Natural killer cell (primary cell): ENCODE measurements at regions not wholly inside any gene's neighbourhood (a gene's known extent, or its start where the extent isn't known, plus 50 kb on each side); places are given as distances from the start of the nearest gene placed in this dataset.

ENCODE experiments used
- ATAC-seq, 3 donors: fragments of 150-1000 bp in 2 of 3; fragments of 200-7000 bp in 1 of 3; cut with Tn5 transposase; 1 replicate in 1 of 3; 2 replicates in 2 of 3; pipeline ENCODE4 v1.10.0; 2021; ENCODE audit warnings: mild to moderate bottlenecking in 2 of 3, moderate library complexity in 2 of 3
- DNase-seq, 2 donors: peaks; one replicate each; pipeline versions ENCODE4 v3.0.0 to v3.0.0-alpha.2; 2013 to 2021; ENCODE audit warnings: mixed read lengths in 1 of 2
- H3K27ac ChIP-seq: one replicate; pipeline ENCODE4 v1.5.1; 2013; ENCODE audit warnings: mild to moderate bottlenecking, low read length
- H3K27me3 ChIP-seq: one replicate; pipeline ENCODE4 v1.6.1; 2013; ENCODE audit warnings: low read length; ENCODE audit not compliant: control insufficient read depth, insufficient read depth
- H3K36me3 ChIP-seq: one replicate; pipeline ENCODE4 v1.6.1; 2013; ENCODE audit warnings: low read length; ENCODE audit not compliant: control insufficient read depth, insufficient read depth
- H3K4me1 ChIP-seq: one replicate; pipeline ENCODE4 v1.6.1; 2013; ENCODE audit warnings: low read length; ENCODE audit not compliant: control insufficient read depth, insufficient read depth
- H3K4me3 ChIP-seq: one replicate; pipeline ENCODE4 v1.5.1; 2013; ENCODE audit warnings: low read length
- H3K9me3 ChIP-seq: one replicate; pipeline ENCODE4 v1.6.1; 2013; ENCODE audit warnings: low read length; ENCODE audit not compliant: control insufficient read depth, insufficient read depth
- H3K27ac Mint-ChIP-seq, 2 donors: one replicate each; pipeline ENCODE4 v1.8.0; 2022; ENCODE audit warnings: mild to moderate bottlenecking in 2 of 2, mixed read lengths in 2 of 2, moderate library complexity in 1 of 2
- H3K27me3 Mint-ChIP-seq, 2 donors: one replicate each; pipeline ENCODE4 v1.8.0; 2022; ENCODE audit warnings: low read depth in 2 of 2, mixed read lengths in 2 of 2
- H3K36me3 Mint-ChIP-seq: one replicate; pipeline ENCODE4 v1.8.0; 2022; ENCODE audit warnings: mixed read lengths
- H3K4me1 Mint-ChIP-seq, 2 donors: one replicate each; pipeline ENCODE4 v1.8.0; 2022; ENCODE audit warnings: mixed read lengths in 2 of 2
- H3K4me3 Mint-ChIP-seq: one replicate; pipeline ENCODE4 v1.8.0; 2022; ENCODE audit warnings: mild to moderate bottlenecking, moderate library complexity, mixed read lengths
- H3K9me3 Mint-ChIP-seq, 2 donors: one replicate each; pipeline ENCODE4 v1.8.0; 2022; ENCODE audit warnings: mixed read lengths in 2 of 2
- CTCF ChIP-seq: fragments of 200-600 bp; IDR thresholded peaks from one replicate; pipeline ENCODE4 v1.8.0; 2022; ENCODE audit warnings: antibody characterized with exemption
- WGBS: methylation state at CpG from one replicate; pipeline ENCODE4 v1.1.7; 2013; ENCODE audit warnings: missing lambda C conversion rate; ENCODE audit not compliant: insufficient coverage; 5-methylcytosine and 5-hydroxymethylcytosine counted together
- intact Hi-C: fragments of 100-400 bp; cut with micrococcal nuclease; formaldehyde crosslinking; loops from one replicate; pipeline ENCODE4 v1.14.2; 2022

GRCh38 chr1:106722466-106722865, 334.0 kb upstream of the PRMT6 start:
- no peaks in the 10 kb centered on the region for H3K27me3 ChIP-seq
- intact Hi-C loops: no loop called here
- no peak overlapping the region for H3K27ac ChIP-seq
- H3K9me3 ChIP-seq: no peaks in the 10 kb centered on the region
- no peak overlapping the region for H3K27ac Mint-ChIP-seq
- H3K9me3 Mint-ChIP-seq: peaks cover 5 to 9% of the 10 kb centered on the region in 2 donors
- no peaks in the 10 kb centered on the region for H3K36me3 ChIP-seq
- H3K36me3 Mint-ChIP-seq: no peaks in the 10 kb centered on the region
- no peak overlapping the region for H3K4me3 ChIP-seq
- TF ChIP-seq CTCF: no peak
- no peaks in the 10 kb centered on the region for H3K4me1 ChIP-seq
- no peaks in the 10 kb centered on the region for H3K4me1 Mint-ChIP-seq
- WGBS: 44% methylated on average over 1 of the region's 1 CpG
- no peak for DNase-seq
- H3K27me3 Mint-ChIP-seq: no peaks in the 10 kb centered on the region
- no peak for ATAC-seq
- H3K4me3 Mint-ChIP-seq: no peak overlapping the region

DNA sequence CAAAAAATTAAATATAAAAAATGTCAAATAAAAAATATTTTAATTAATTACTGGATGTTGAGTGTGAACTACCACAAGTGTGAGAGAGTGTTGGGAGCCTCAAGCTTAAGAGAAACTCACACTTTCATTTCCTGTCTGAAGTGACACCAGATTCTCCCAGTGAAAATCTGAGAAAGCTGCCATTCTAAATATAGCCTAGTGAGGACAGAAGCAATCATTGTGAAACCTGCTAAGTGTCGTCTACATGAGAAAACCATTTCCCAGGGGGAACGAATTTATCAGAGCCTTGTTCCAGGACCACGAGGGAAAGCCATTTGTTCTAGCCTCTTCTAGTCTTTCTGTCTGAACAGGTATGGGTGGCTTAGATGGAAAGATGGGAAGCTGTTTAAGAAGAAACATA, 329.3 kb upstream of the PRMT6 start:
- no peak for DNase-seq
- H3K27me3 Mint-ChIP-seq: no peaks in the 10 kb centered on the region
- no peak overlapping the region for H3K4me3 ChIP-seq
- no peak overlapping the region for H3K4me3 Mint-ChIP-seq
- ATAC-seq: no peak
- intact Hi-C loops: no loop called here
- H3K27ac Mint-ChIP-seq: no peak overlapping the region
- H3K9me3 Mint-ChIP-seq: peaks cover 11 to 31% of the 10 kb centered on the region in 2 donors
- no peaks in the 10 kb centered on the region for H3K27me3 ChIP-seq
- WGBS: 25% methylated on average over 3 of the region's 3 CpGs
- TF ChIP-seq CTCF: no peak
- no peaks in the 10 kb centered on the region for H3K9me3 ChIP-seq
- no peaks in the 10 kb centered on the region for H3K4me1 ChIP-seq
- no peaks in the 10 kb centered on the region for H3K36me3 ChIP-seq
- no peaks in the 10 kb centered on the region for H3K4me1 Mint-ChIP-seq
- H3K36me3 Mint-ChIP-seq: no peaks in the 10 kb centered on the region
- H3K27ac ChIP-seq: no peak overlapping the region

DNA sequence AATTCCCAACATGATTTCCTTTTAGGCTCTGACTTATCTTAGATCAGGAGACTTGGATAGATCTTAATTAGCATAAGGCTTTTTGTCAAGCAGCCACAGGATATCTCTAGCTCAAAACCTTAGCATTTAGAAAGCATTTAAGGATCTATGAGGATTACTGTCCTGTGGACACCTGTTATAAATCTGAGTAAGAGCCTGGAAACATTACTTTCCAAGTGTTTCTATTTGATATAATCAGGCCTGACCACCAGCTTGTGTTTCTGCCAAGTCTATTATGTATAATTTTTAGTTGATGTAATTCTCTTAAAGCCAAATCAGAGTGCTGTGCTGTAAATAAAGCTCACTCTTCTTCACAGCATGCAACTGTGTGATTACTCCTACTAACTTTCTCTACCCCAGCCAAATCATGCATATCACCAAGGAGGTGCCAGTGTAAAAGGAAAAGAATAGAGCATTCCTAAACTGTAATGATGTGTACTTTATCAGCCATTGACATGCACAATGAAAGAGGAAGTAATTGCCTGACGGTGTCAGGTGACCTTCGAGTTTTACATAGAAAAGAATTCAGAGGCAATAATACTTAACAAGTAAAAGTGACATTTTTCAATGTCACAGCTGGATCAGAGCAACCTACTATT, 309.9 kb upstream of the PRMT6 start:
- Histone ChIP-seq H3K36me3 (no peaks in the 10 kb centered on the region), H3K9me3 (no peaks in the 10 kb centered on the region), H3K27me3 (no peaks in the 10 kb centered on the region), H3K27ac (no peak overlapping the region), H3K4me1 (no peaks in the 10 kb centered on the region), H3K4me3 (no peak overlapping the region)
- Mint-ChIP-seq H3K27ac (no peak overlapping the region), H3K36me3 (peaks cover 11% of the 10 kb centered on the region), H3K27me3 (no peaks in the 10 kb centered on the region), H3K4me3 (no peak overlapping the region), H3K9me3 (peaks cover 8 to 22% of the 10 kb centered on the region in 2 donors), H3K4me1 (no peaks in the 10 kb centered on the region)
- 0% methylated on average over 2 of the region's 2 CpGs for WGBS
- TF ChIP-seq CTCF: no peak
- ATAC-seq (no peak), DNase-seq (no peak)
- intact Hi-C loops: no loop called here

- ATAC-seq: no peak
- WGBS: 95% methylated on average over 2 of the region's 3 CpGs
These were observed 309.2 kb upstream of the PRMT6 start for GRCh38 chr1:106747232-106747631.

More at GRCh38 chr1:106747232-106747631, 309.2 kb upstream of the PRMT6 start:
- Mint-ChIP-seq H3K4me3 (no peak overlapping the region), H3K36me3 (peaks cover 11% of the 10 kb centered on the region), H3K27me3 (no peaks in the 10 kb centered on the region), H3K4me1 (no peaks in the 10 kb centered on the region), H3K27ac (no peak overlapping the region), H3K9me3 (peaks cover 8 to 23% of the 10 kb centered on the region in 2 donors)
- H3K4me3 ChIP-seq: no peak overlapping the region
- no peak overlapping the region for H3K27ac ChIP-seq
- no peaks in the 10 kb centered on the region for H3K36me3 ChIP-seq
- no peaks in the 10 kb centered on the region for H3K4me1 ChIP-seq
- H3K27me3 ChIP-seq: no peaks in the 10 kb centered on the region
- TF ChIP-seq CTCF: no peak
- no peak for DNase-seq
- H3K9me3 ChIP-seq: no peaks in the 10 kb centered on the region
- intact Hi-C loops: no loop called here
